ENCODE measurements at regions not wholly inside any gene's neighbourhood (a gene's known extent, or its start where the extent isn't known, plus 50 kb on each side); places are given as distances from the start of the nearest gene placed in this dataset.

- TF ChIP-seq PBX3 (IDR thresholded peaks at IDR 0.05) = no peak
- TF ChIP-seq NFIC (IDR thresholded peaks at IDR 0.05; ENCODE audit: borderline replicate concordance) = no peak
- no peak for TF ChIP-seq GATA2 (CRISPR knock-in tag; IDR thresholded peaks at IDR 0.05)
These were observed 134.1 kb upstream of the EEPD1 start (continued) for GRCh38 chr7:36018816-36019484.

GRCh38 chr7:36019538-36019937 lies 133.5 kb upstream of the EEPD1 start:
- no peak overlapping the region for H3K4me2 ChIP-seq
- DNase-seq = no peak
- H3K27me3 ChIP-seq (ENCODE audit: insufficient read depth) = no peaks in the 10 kb centered on the region
- no peaks in the 10 kb centered on the region for H3K9me2 ChIP-seq
- CTCF ChIA-PET = interaction anchor here (0.6 to 3.4 kb wide), 5 partner anchors 17 to 299 kb away, joined by 3 to 14 read pairs (median 3); no protein-coding TSS in a partner anchor
- H2AFZ ChIP-seq (ENCODE audit: low read depth) = no peak overlapping the region
- H3K9me3 ChIP-seq = no peaks in the 10 kb centered on the region
- H3K9ac ChIP-seq = no peak overlapping the region
- peaks cover 5 to 12% of the 10 kb centered on the region in 2 experiments; a peak in 2 of 4 replicates for H3K4me1 ChIP-seq (ENCODE audit: control insufficient read depth in 1 of 2, insufficient read depth in 2 of 2, low read depth in 1 of 2, low read length in 1 of 2)
- no peaks in the 10 kb centered on the region for H3F3A ChIP-seq (replicated peaks; ENCODE audit: insufficient read depth)
- H4K20me1 ChIP-seq (ENCODE audit: insufficient read depth) = no peaks in the 10 kb centered on the region
- no peak for TF ChIP-seq MXI1 (IDR thresholded peaks at IDR 0.05; ENCODE audit: low read depth, low read length)
- no peak for TF ChIP-seq TEAD4 (IDR thresholded peaks at IDR 0.05; ENCODE audit: borderline replicate concordance, insufficient read depth)
- TF ChIP-seq CHD2 (IDR thresholded peaks at IDR 0.05; ENCODE audit: low read length, partially characterized antibody) = no peak
- no peak for TF ChIP-seq REST (IDR thresholded peaks at IDR 0.05; ENCODE audit: low read depth, low read length)
- no peak for TF ChIP-seq CTCF (IDR thresholded peaks at IDR 0.05)
- TF ChIP-seq EZH2phosphoT487 (IDR thresholded peaks at IDR 0.05; ENCODE audit: borderline replicate concordance, low read depth) = no peak
- no peak for TF ChIP-seq SMC3 (IDR thresholded peaks at IDR 0.05; ENCODE audit: low read depth, low read length)
- no peak for TF ChIP-seq RCOR1 (IDR thresholded peaks at IDR 0.05; ENCODE audit: low read length)
- no peak for TF ChIP-seq RFX5 (IDR thresholded peaks at IDR 0.05; ENCODE audit: low read length)
- TF ChIP-seq YY1 (IDR thresholded peaks at IDR 0.05; ENCODE audit: low read depth) = no peak
- TF ChIP-seq ELF1 (IDR thresholded peaks at IDR 0.05) = no peak
- no peak for TF ChIP-seq FOXJ3 (CRISPR knock-in tag; IDR thresholded peaks at IDR 0.05)
- TF ChIP-seq PBX3 (IDR thresholded peaks at IDR 0.05) = no peak
- no peak for TF ChIP-seq IRF3 (IDR thresholded peaks at IDR 0.05; ENCODE audit: low read depth, low read length)
- TF ChIP-seq FOXM1 (IDR thresholded peaks at IDR 0.05; ENCODE audit: low read depth) = no peak
- no peak for TF ChIP-seq GABPA (IDR thresholded peaks at IDR 0.05; ENCODE audit: low read depth)
- no peaks in the 10 kb centered on the region for H3K79me2 ChIP-seq (ENCODE audit: insufficient read depth)
- WGBS (ENCODE audit: low lambda C conversion rate) = 88% methylated on average over 4 of the region's 4 CpGs
- POLR2A ChIA-PET = no interaction called here
- no peak overlapping the region for H3K27ac ChIP-seq (ENCODE audit: low read depth in 2 of 2, low read length in 1 of 2)
- no peak overlapping the region for H3K4me3 ChIP-seq (ENCODE audit: low read depth in 2 of 2, low read length in 1 of 2)
- H3K36me3 ChIP-seq (replicated peaks in 1 of 2; ENCODE audit: control insufficient read depth in 1 of 2, insufficient read depth in 2 of 2, low read length in 1 of 2) = no peaks in the 10 kb centered on the region

Measured in SK-N-SH (cell line).